Testis (tissue), 2 donors: ENCODE measurements at regions not wholly inside any gene's neighbourhood (a gene's known extent, or its start where the extent isn't known, plus 50 kb on each side); places are given as distances from the start of the nearest gene placed in this dataset.

Source experiments
- POLR2A ChIP-seq: fragments of 450-650 bp; IDR thresholded peaks from one replicate; pipeline ENCODE4 v1.6.1; 2017; ENCODE audit warnings: antibody characterized with exemption, mild to moderate bottlenecking, moderate library complexity
- TF ChIP-seq, protein P1 (sequence below), 3 experiments: fragments of 450-650 bp in 2 of 3; fragments of 200-600 bp in 1 of 3; sonication (generic) in 1 of 3; IDR thresholded peaks; one replicate each; pipeline ENCODE4 v1.5.1; 2016 to 2019; ENCODE audit warnings: antibody characterized with exemption in 3 of 3, mild to moderate bottlenecking in 2 of 3, moderate library complexity in 1 of 3

DNA sequence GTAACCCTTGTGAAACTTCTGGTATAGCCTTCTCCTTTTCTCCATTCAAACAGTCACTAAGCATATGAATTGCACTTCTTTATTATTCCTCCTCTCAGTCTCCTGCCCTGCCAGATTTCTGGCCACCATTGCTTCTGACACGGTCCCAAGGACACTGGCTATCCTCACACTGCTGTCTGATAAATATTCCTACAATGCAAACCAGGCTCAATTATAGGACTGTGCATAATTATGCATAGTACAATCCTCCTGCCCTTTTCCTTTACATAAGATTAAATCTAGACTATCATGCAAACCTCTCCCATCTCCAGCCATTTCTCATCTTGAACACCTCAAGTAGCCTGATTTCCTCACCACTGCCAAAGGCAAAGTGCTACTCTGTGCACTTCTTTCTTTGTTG is 704.3 kb upstream of the ADAMTS5 start:
- no peak for TF ChIP-seq POLR2A
- TF ChIP-seq, protein P1, sequence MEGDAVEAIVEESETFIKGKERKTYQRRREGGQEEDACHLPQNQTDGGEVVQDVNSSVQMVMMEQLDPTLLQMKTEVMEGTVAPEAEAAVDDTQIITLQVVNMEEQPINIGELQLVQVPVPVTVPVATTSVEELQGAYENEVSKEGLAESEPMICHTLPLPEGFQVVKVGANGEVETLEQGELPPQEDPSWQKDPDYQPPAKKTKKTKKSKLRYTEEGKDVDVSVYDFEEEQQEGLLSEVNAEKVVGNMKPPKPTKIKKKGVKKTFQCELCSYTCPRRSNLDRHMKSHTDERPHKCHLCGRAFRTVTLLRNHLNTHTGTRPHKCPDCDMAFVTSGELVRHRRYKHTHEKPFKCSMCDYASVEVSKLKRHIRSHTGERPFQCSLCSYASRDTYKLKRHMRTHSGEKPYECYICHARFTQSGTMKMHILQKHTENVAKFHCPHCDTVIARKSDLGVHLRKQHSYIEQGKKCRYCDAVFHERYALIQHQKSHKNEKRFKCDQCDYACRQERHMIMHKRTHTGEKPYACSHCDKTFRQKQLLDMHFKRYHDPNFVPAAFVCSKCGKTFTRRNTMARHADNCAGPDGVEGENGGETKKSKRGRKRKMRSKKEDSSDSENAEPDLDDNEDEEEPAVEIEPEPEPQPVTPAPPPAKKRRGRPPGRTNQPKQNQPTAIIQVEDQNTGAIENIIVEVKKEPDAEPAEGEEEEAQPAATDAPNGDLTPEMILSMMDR (IDR thresholded peaks at IDR 0.05) = no peak
